GM12864 (cell line): ENCODE measurements at regions not wholly inside any gene's neighbourhood (a gene's known extent, or its start where the extent isn't known, plus 50 kb on each side); places are given as distances from the start of the nearest gene placed in this dataset.

ENCODE experiments used
- DNase-seq: peaks from one replicate; pipeline ENCODE4 v3.0.0-alpha.2; 2011; ENCODE audit warnings: low read depth
- H3K4me3 ChIP-seq: 2 replicates; pipeline ENCODE4 v1.5.1; 2011; ENCODE audit warnings: mild to moderate bottlenecking, low read depth, low read length, control low read depth
- TF ChIP-seq, protein P1 (sequence below): IDR thresholded peaks from 2 replicates; pipeline ENCODE4 v1.5.1; 2011; ENCODE audit warnings: low read depth, mild to moderate bottlenecking, moderate library complexity, low read length, control low read depth, inconsistent platforms; ENCODE audit errors: missing control alignments

DNA sequence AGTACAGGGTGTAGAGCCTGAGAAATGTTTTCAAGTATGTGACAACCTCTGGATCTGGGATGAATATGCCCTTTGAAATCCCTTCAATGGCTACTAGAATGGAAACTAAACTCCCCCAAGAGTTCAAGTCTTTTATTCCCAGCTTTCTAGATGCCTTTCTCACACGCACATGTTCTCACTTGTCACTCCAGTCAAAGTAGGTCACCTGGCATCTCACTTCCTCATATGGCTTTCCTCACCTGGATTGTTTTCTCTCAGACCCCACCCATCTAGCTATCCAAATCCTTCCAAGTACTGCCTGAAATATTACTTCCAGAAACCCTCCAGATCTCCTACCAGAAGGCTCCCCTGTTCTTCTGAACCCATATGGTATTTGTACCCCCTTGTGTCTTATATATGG lies 615.4 kb upstream of the KLF4 start:
- TF ChIP-seq, protein P1, sequence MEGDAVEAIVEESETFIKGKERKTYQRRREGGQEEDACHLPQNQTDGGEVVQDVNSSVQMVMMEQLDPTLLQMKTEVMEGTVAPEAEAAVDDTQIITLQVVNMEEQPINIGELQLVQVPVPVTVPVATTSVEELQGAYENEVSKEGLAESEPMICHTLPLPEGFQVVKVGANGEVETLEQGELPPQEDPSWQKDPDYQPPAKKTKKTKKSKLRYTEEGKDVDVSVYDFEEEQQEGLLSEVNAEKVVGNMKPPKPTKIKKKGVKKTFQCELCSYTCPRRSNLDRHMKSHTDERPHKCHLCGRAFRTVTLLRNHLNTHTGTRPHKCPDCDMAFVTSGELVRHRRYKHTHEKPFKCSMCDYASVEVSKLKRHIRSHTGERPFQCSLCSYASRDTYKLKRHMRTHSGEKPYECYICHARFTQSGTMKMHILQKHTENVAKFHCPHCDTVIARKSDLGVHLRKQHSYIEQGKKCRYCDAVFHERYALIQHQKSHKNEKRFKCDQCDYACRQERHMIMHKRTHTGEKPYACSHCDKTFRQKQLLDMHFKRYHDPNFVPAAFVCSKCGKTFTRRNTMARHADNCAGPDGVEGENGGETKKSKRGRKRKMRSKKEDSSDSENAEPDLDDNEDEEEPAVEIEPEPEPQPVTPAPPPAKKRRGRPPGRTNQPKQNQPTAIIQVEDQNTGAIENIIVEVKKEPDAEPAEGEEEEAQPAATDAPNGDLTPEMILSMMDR: no peak
- DNase-seq: no peak
- H3K4me3 ChIP-seq: no peak overlapping the region

DNA sequence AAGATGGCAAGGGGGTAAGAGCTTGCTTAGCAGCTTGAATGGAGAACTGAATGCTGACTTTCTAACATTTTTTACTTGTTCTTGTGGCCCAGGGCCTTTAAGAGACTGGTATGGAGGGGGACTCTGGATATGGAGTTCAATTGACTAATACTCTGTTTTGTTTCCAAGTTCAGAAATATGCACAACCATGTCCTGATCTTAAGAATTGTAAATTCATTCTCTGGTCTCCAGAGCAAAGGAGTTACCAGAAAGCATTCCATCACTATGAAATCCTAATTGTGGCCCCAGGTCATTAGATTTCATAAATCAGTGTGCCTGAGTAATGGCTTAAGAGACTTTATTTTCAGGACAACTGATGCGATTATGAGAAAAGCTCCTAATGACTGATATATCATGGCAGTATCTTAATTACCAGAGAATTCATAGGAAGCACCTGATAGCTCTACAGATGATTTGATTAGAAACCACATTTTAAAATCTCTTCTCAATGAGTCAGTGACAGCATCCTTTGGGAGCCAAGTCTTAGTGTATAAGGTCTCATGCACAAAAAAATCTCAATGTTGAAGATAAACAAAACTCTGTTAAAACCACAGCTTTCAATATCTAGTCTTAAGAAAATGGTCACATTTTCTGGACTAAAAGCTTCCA lies 613.6 kb upstream of the KLF4 start:
- DNase-seq: no peak
- H3K4me3 ChIP-seq: no peak overlapping the region
- TF ChIP-seq, protein P1: no peak

DNA sequence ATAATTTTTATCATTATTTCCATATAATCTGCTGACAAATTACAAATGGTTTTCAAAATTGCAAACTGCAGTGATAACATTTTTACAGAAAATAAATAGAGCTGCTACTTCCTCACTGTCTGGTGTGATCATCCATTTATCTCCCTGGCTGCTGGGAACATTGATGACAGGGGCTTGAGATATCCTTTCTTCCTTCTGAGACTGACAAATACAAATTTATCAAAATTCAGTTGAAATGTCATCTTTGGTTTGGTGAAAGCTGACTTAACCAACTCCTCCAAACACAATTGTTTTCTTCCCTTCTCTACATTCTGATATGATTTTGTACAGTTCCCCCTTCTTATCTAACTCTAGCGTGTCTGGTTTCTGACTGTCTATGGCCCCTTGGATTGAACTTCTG lies 611.8 kb upstream of the KLF4 start:
- DNase-seq: no peak
- TF ChIP-seq, protein P1: no peak
- no peak overlapping the region for H3K4me3 ChIP-seq

DNA sequence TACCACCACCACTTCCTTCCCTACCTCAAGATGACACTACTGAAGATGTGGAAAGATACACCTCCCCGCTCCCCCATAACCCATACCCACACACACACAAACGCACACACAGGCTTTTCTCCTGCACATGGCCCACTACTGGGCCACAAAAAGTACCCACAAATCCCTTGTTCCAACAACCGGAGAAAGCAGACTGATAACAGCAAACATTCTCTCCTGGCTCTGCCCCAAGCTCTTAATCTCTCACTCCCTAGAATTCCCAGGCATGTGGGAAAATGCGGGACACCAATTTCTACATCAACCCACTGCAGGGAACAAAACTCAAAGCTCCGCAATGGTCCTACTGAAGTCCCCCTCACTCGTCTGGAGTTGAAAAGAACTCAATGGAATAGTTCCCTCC lies 611.0 kb upstream of the KLF4 start:
- TF ChIP-seq, protein P1: no peak
- no peak overlapping the region for H3K4me3 ChIP-seq
- no peak for DNase-seq

DNA sequence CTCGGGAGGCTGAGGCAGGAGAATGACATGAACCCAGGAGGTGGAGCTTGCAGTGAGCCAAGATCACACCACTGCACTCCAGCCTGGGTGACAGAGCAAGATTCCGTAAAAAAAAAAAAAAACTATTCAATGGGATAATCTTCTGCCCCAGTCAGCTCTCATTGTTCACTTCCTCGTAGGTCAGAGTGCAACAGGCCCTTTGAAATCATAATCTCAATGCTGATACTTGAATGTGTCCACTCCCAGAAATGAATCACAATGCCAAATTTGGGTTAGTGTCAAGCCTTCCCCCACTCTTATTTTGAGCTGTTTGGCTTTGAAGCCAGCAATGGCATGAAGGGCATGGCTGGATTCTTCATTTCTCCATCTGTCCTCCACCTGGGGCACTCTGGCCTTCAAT lies 610.3 kb upstream of the KLF4 start:
- no peak for DNase-seq
- H3K4me3 ChIP-seq: no peak overlapping the region
- TF ChIP-seq, protein P1: no peak

DNA sequence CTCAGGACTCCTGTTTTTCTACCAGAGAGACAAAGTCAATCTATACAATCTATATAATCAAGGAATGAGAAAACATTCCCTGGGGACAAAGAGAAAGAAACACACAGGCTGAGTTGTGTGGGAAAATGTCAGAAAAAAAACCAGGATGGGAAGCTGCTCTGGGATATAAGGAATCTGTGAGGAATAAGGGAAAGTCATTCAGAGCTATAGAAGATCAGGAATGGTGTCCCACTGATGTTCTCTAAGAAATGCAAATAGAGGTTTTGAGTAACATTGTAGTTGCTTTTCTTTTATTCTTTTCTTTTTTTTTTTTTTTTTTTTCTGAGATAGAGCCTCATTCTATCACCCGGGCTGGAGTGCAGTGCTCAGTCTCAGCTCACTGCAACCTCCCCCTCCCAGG lies 605.9 kb upstream of the KLF4 start:
- DNase-seq: no peak
- TF ChIP-seq, protein P1: no peak
- no peak overlapping the region for H3K4me3 ChIP-seq

DNA sequence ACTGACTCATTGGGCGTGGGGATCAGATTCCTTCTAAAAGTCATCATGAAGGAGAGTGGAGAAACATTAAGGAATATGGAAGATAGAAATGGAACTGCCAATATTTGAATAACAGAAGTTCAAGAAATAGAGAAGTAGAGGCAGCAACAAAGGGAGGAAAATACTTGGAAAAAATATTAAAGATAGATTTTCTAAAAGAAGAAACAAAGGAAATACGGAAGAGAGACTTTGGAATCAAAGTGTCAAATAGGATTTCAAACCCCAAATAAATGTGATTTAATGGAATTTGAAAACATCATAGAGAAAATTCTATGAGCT lies 605.1 kb upstream of the KLF4 start:
- TF ChIP-seq, protein P1: no peak

More for the DNA sequence above, 605.1 kb upstream of the KLF4 start:
- H3K4me3 ChIP-seq: no peak overlapping the region
- DNase-seq: no peak
